ENCODE measurements at regions not wholly inside any gene's neighbourhood (a gene's known extent, or its start where the extent isn't known, plus 50 kb on each side); places are given as distances from the start of the nearest gene placed in this dataset.
"Not testable (repeated sequence)": the region's sequence is repeated elsewhere in the genome, so short reads cannot be mapped to it uniquely, and the experiment has no call there.

DNA sequence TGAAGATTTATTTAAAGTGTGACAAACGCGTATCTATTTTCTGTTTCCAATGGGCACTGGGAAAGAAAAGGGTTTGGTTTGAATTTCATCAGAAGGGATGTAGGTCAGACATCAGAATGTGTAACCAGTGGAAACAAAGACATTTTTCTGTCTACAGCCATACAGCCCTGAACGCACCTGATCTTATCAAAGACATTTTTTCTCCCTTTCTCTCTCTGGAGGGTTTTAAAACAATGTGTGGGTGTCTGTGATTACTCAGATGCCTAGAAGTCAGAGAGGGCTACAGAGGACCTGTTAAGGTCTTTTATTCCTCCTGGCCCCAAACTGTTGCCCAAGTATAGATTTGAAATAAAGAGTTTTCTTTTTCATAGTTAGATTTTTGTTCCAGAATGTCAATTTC lies 208.6 kb upstream of the LRRC61 start:
- not testable (repeated sequence) for H3K36me3 ChIP-seq (ENCODE audit: insufficient read depth, low read length); H3K27me3 ChIP-seq (ENCODE audit: insufficient read depth, low read length); H3K4me1 ChIP-seq (ENCODE audit: insufficient read depth, low read length); H3K4me3 ChIP-seq (ENCODE audit: low read length); H2AFZ ChIP-seq (ENCODE audit: low read depth, low read length); H3K9me3 ChIP-seq (ENCODE audit: low read length)

GRCh38 chr7:150119966-150120365 lies 203.2 kb upstream of the LRRC61 start:
- not testable (repeated sequence) for H2AFZ ChIP-seq (ENCODE audit: low read depth, low read length); H3K27me3 ChIP-seq (ENCODE audit: insufficient read depth, low read length); H3K36me3 ChIP-seq (ENCODE audit: insufficient read depth, low read length); H3K4me3 ChIP-seq (ENCODE audit: low read length); H3K9me3 ChIP-seq (ENCODE audit: low read length); H3K4me1 ChIP-seq (ENCODE audit: insufficient read depth, low read length)

- H3K4me1 ChIP-seq (ENCODE audit: insufficient read depth, low read length); H3K36me3 ChIP-seq (ENCODE audit: insufficient read depth, low read length); H2AFZ ChIP-seq (ENCODE audit: low read depth, low read length); H3K4me3 ChIP-seq (ENCODE audit: low read length); H3K27me3 ChIP-seq (ENCODE audit: insufficient read depth, low read length); H3K9me3 ChIP-seq (ENCODE audit: low read length): not testable (repeated sequence)
Observed at GRCh38 chr7:150125831-150126230, 197.3 kb upstream of the LRRC61 start.

- not testable (repeated sequence) for H2AFZ ChIP-seq (ENCODE audit: low read depth, low read length); H3K4me1 ChIP-seq (ENCODE audit: insufficient read depth, low read length); H3K36me3 ChIP-seq (ENCODE audit: insufficient read depth, low read length); H3K4me3 ChIP-seq (ENCODE audit: low read length); H3K27me3 ChIP-seq (ENCODE audit: insufficient read depth, low read length); H3K9me3 ChIP-seq (ENCODE audit: low read length)
Observed at GRCh38 chr7:150134451-150134850, 188.7 kb upstream of the LRRC61 start.

- H3K4me1 ChIP-seq (ENCODE audit: insufficient read depth, low read length); H3K36me3 ChIP-seq (ENCODE audit: insufficient read depth, low read length); H2AFZ ChIP-seq (ENCODE audit: low read depth, low read length); H3K27me3 ChIP-seq (ENCODE audit: insufficient read depth, low read length); H3K4me3 ChIP-seq (ENCODE audit: low read length); H3K9me3 ChIP-seq (ENCODE audit: low read length): not testable (repeated sequence)
Observed at GRCh38 chr7:150135620-150136190, 187.4 kb upstream of the LRRC61 start.

DNA sequence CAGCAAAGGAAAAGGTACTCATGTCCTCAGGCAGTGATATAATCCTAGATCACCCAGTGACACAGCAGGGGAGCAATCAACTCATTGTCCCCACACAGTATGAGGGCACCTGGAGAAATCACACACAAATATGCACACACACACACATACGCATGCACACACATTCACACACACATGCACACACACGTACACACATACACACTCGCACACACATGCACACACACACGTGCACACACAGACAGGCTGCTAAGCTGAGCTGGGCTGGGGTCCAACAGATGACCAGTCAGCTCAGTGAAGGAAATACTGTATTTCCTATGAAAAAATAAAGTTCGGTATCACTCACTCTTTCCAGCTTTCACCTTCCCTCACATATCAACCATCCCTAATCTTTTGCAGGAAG lies 183.3 kb upstream of the LRRC61 start:
- H3K9me3 ChIP-seq (ENCODE audit: low read length); H2AFZ ChIP-seq (ENCODE audit: low read depth, low read length); H3K4me1 ChIP-seq (ENCODE audit: insufficient read depth, low read length); H3K27me3 ChIP-seq (ENCODE audit: insufficient read depth, low read length); H3K4me3 ChIP-seq (ENCODE audit: low read length); H3K36me3 ChIP-seq (ENCODE audit: insufficient read depth, low read length): not testable (repeated sequence)

GRCh38 chr7:150141525-150142345 lies 181.4 kb upstream of the LRRC61 start:
- not testable (repeated sequence) for H3K4me1 ChIP-seq (ENCODE audit: insufficient read depth, low read length); H3K36me3 ChIP-seq (ENCODE audit: insufficient read depth, low read length); H2AFZ ChIP-seq (ENCODE audit: low read depth, low read length); H3K27me3 ChIP-seq (ENCODE audit: insufficient read depth, low read length); H3K9me3 ChIP-seq (ENCODE audit: low read length); H3K4me3 ChIP-seq (ENCODE audit: low read length)

DNA sequence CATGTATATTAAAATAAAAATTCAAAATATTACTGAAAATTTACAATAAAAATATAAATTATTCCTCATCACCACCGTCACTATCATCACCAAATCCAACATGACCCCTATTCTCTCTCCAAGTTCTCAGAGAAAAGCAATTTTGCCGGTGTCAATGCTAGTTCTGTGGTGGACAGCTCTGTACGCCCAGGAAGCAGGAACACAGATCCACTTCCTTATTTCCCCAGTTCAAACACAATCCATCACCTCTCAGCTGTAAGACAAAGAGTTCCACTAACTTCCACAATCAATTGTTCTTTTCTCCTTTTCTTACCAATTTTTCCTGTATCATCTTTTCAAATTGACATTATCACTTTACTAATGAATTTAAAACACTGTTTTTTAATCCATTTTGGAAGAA lies 177.0 kb upstream of the LRRC61 start:
- H3K4me1 ChIP-seq (ENCODE audit: insufficient read depth, low read length); H3K27me3 ChIP-seq (ENCODE audit: insufficient read depth, low read length); H3K4me3 ChIP-seq (ENCODE audit: low read length); H3K9me3 ChIP-seq (ENCODE audit: low read length); H3K36me3 ChIP-seq (ENCODE audit: insufficient read depth, low read length); H2AFZ ChIP-seq (ENCODE audit: low read depth, low read length): not testable (repeated sequence)

- not testable (repeated sequence) for H3K9me3 ChIP-seq (ENCODE audit: low read length); H3K4me3 ChIP-seq (ENCODE audit: low read length); H3K4me1 ChIP-seq (ENCODE audit: insufficient read depth, low read length); H3K27me3 ChIP-seq (ENCODE audit: insufficient read depth, low read length); H3K36me3 ChIP-seq (ENCODE audit: insufficient read depth, low read length); H2AFZ ChIP-seq (ENCODE audit: low read depth, low read length)
Observed at GRCh38 chr7:150147524-150147923, 175.6 kb upstream of the LRRC61 start.

GRCh38 chr7:150156015-150156414 lies 167.1 kb upstream of the LRRC61 start:
- not testable (repeated sequence) for H3K4me1 ChIP-seq (ENCODE audit: insufficient read depth, low read length); H3K9me3 ChIP-seq (ENCODE audit: low read length); H2AFZ ChIP-seq (ENCODE audit: low read depth, low read length); H3K36me3 ChIP-seq (ENCODE audit: insufficient read depth, low read length); H3K27me3 ChIP-seq (ENCODE audit: insufficient read depth, low read length); H3K4me3 ChIP-seq (ENCODE audit: low read length)

DNA sequence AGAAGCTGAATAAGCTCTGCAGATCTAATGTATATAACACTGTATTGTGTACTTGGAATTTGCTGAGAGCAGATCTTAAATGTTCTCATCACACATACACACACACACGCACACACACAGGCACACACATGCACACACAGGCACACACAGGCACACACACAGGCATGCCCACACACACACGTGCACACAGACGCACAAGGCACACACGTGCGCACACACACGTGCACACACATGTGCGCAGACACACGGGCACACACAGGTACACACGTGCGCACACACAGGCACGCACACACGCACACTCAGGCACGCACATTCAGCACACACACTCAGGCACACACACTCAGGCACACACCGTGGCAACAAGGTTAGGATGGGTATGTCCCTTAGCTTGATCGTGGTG lies 164.5 kb upstream of the LRRC61 start:
- not testable (repeated sequence) for H3K36me3 ChIP-seq (ENCODE audit: insufficient read depth, low read length); H3K4me3 ChIP-seq (ENCODE audit: low read length); H3K27me3 ChIP-seq (ENCODE audit: insufficient read depth, low read length); H3K4me1 ChIP-seq (ENCODE audit: insufficient read depth, low read length); H3K9me3 ChIP-seq (ENCODE audit: low read length); H2AFZ ChIP-seq (ENCODE audit: low read depth, low read length)

DNA sequence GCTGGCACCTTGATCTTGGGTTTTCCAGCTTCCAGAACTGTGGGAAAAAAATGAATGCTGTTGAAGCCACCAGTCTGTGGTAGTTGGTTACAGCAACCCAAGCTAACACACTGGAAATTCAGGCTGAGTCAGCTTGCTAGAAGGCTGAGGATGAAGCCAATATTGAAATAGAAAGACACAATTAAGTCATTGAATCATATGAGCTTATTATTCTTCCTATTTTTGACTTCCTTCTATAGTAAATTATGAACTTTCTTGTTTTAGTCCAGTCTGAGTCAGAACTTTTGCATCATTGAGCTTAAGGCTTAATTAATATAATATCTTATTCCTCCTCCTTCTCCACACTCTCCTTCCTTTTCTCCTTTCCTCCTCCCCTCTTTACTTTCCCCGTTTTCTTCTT lies 153.6 kb upstream of the LRRC61 start:
- not testable (repeated sequence) for H3K4me1 ChIP-seq (ENCODE audit: insufficient read depth, low read length); H2AFZ ChIP-seq (ENCODE audit: low read depth, low read length); H3K36me3 ChIP-seq (ENCODE audit: insufficient read depth, low read length); H3K27me3 ChIP-seq (ENCODE audit: insufficient read depth, low read length); H3K9me3 ChIP-seq (ENCODE audit: low read length); H3K4me3 ChIP-seq (ENCODE audit: low read length)

GRCh38 chr7:150169943-150170490 lies 153.1 kb upstream of the LRRC61 start:
- not testable (repeated sequence) for H3K4me3 ChIP-seq (ENCODE audit: low read length); H3K9me3 ChIP-seq (ENCODE audit: low read length); H3K27me3 ChIP-seq (ENCODE audit: insufficient read depth, low read length); H2AFZ ChIP-seq (ENCODE audit: low read depth, low read length); H3K4me1 ChIP-seq (ENCODE audit: insufficient read depth, low read length); H3K36me3 ChIP-seq (ENCODE audit: insufficient read depth, low read length)

GRCh38 chr7:150183602-150184001 lies 139.6 kb upstream of the LRRC61 start:
- H3K27me3 ChIP-seq (ENCODE audit: insufficient read depth, low read length); H3K9me3 ChIP-seq (ENCODE audit: low read length); H3K4me3 ChIP-seq (ENCODE audit: low read length); H2AFZ ChIP-seq (ENCODE audit: low read depth, low read length); H3K4me1 ChIP-seq (ENCODE audit: insufficient read depth, low read length); H3K36me3 ChIP-seq (ENCODE audit: insufficient read depth, low read length): not testable (repeated sequence)

Data from neuron (in vitro differentiated cells).